Immature natural killer cell (primary cell): ENCODE measurements at regions not wholly inside any gene's neighbourhood (a gene's known extent, or its start where the extent isn't known, plus 50 kb on each side); places are given as distances from the start of the nearest gene placed in this dataset.

Experiments
- DNase-seq, 3 donors: peaks; one replicate each; pipeline ENCODE4 v3.0.0; 2022; ENCODE audit warnings: mixed read lengths in 1 of 3
- H3K27ac Mint-ChIP-seq, 6 donors: one replicate each; pipeline ENCODE4 v1.8.0; 2020; ENCODE audit warnings: mixed read lengths in 6 of 6, mild to moderate bottlenecking in 5 of 6, inconsistent platforms in 4 of 6, moderate library complexity in 3 of 6
- H3K27me3 Mint-ChIP-seq, 3 donors: one replicate each; pipeline ENCODE4 v1.8.0; 2020 to 2021; ENCODE audit warnings: low read depth in 3 of 3, mild to moderate bottlenecking in 3 of 3, mixed read lengths in 3 of 3, moderate library complexity in 3 of 3, inconsistent platforms in 1 of 3
- H3K36me3 Mint-ChIP-seq, 3 donors: one replicate each; pipeline ENCODE4 v1.8.0; 2020; ENCODE audit warnings: mixed read lengths in 3 of 3, inconsistent platforms in 2 of 3, mild to moderate bottlenecking in 2 of 3
- H3K4me1 Mint-ChIP-seq, 2 donors: one replicate each; pipeline ENCODE4 v1.8.0; 2020; ENCODE audit warnings: inconsistent platforms in 2 of 2, mild to moderate bottlenecking in 2 of 2, mixed read lengths in 2 of 2, moderate library complexity in 1 of 2
- H3K4me3 Mint-ChIP-seq, 5 donors: one replicate each; pipeline ENCODE4 v1.8.0; 2020; ENCODE audit warnings: mild to moderate bottlenecking in 5 of 5, mixed read lengths in 5 of 5, inconsistent platforms in 3 of 5, moderate library complexity in 3 of 5
- H3K9me3 Mint-ChIP-seq, 6 donors: one replicate each; pipeline ENCODE4 v1.8.0; 2020; ENCODE audit warnings: mild to moderate bottlenecking in 6 of 6, mixed read lengths in 6 of 6, inconsistent platforms in 4 of 6, moderate library complexity in 3 of 6

- DNase-seq = no peak
- no peaks in the 10 kb centered on the region for H3K36me3 Mint-ChIP-seq
- H3K27ac Mint-ChIP-seq = no peak overlapping the region
- no peak overlapping the region for H3K4me3 Mint-ChIP-seq
- no peaks in the 10 kb centered on the region for H3K4me1 Mint-ChIP-seq
- peaks cover 0 to 11% (median 6%) of the 10 kb centered on the region in 6 donors for H3K9me3 Mint-ChIP-seq
- peaks cover 0 to 1% (median 0%) of the 10 kb centered on the region in 3 donors for H3K27me3 Mint-ChIP-seq
Observed at GRCh38 chr7:19830604-19831003, 57.2 kb upstream of the TMEM196 start.
